Hypothalamus (tissue), 51 donors: ENCODE measurements at regions not wholly inside any gene's neighbourhood (a gene's known extent, or its start where the extent isn't known, plus 50 kb on each side); places are given as distances from the start of the nearest gene placed in this dataset.
"Not testable (repeated sequence)": the region's sequence is repeated elsewhere in the genome, so short reads cannot be mapped to it uniquely, and the experiment has no call there.

Experiments
- DNase-seq, 51 donors: peaks; one replicate each; lab custom pipeline; 2025; lab: John Stamatoyannopoulos, UW

- DNase-seq: not testable (repeated sequence)
Measured at GRCh38 chr7:17113770-17114169, 184.7 kb upstream of the AHR start.

GRCh38 chr7:17118412-17118811, 180.0 kb upstream of the AHR start:
- DNase-seq: no peak

- DNase-seq: no peak
Measured at GRCh38 chr7:17120756-17121155, 177.7 kb upstream of the AHR start.

DNA sequence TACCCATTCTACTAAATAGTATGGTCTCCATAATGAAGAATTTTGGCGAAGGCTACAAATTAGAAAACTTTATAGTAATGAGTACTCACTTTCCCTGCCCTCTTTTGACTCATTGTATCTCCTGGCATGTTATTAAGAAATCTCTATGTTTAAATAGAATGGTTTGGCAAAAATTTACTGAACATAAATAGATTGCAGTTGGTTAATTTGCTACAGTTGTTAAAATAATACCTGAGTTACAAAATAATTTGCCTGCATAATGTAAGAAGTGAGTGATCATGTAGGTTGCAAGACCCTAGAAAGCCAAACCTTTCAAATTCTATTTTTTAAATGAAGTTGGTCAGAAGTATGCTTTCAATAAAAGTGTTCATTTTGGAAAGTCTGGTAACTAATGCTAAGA, 176.8 kb upstream of the AHR start:
- DNase-seq: no peak

DNA sequence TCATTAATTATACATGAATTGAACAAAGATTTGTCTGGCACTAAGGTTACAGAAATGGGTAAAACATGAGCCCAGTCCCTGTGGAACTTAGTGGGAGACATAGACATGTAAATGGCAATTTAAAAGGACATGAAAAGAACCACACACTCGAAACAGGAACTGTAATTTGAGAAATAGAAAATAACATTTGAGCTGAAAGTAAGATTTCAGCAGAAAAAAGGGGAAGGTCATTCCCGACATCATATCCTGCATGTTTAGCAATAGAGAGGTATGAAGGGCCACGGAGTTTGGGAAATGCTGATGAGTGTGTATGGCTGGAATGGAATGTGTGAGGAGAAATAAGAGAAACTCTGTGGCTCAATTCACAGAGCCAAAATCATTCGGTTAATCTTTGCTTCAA, 175.4 kb upstream of the AHR start:
- DNase-seq: no peak

- no peak for DNase-seq
Measured at GRCh38 chr7:17126413-17127268, 171.8 kb upstream of the AHR start.

DNA sequence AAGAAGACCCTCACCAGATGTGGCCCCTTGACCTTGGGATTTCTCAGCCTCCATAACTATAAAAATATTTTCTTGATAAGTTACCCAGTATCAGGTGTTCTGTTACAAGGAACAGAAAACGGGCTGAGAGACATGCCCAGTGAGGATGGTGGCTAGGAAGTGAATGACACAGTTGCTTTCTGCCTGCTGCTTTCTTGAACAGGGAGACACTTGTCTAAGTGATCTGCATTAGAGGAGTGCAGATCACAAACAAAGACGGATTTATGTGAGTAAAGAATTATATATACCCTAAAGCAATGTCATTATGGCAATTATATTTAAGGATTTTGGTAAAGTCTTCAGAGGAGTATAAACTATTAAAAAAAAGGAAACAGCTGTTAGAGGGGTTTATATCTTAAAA, 169.2 kb upstream of the AHR start:
- no peak for DNase-seq

- no peak for DNase-seq
Measured at GRCh38 chr7:17130281-17131059, 168.0 kb upstream of the AHR start.

DNA sequence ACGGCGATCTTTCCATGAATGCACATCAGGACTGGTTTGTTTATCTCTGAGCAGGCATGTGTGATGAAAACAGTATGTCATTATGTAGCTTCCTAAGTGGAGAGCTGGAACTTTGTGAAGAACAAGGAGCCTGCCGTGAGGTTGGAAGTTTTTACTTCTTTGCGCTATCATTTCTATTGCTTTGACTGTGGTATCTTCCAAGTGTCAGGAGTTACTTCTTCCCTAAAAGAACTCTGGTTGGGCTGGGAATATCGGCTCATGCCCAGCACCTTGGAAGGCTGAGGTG, 167.4 kb upstream of the AHR start:
- no peak for DNase-seq

GRCh38 chr7:17131983-17132655, 166.3 kb upstream of the AHR start:
- no peak for DNase-seq

DNA sequence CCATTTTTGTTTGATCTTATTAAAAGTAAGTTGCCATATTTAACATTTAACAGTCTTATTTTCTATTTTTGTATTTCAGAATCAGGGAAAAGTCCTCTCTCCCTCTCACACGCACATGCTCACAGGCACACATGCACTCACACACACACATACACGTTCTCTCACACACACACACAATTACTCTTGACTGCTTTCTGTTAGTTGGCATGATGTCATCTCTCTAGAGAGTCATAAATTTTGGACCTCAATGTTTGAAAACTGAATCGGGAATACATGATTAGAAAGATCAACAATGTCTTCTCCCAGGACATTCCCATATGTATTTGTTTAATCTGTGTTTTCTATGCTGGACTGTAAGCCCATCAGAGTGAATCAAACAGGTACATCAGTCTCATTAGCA, 165.7 kb upstream of the AHR start:
- no peak for DNase-seq

DNA sequence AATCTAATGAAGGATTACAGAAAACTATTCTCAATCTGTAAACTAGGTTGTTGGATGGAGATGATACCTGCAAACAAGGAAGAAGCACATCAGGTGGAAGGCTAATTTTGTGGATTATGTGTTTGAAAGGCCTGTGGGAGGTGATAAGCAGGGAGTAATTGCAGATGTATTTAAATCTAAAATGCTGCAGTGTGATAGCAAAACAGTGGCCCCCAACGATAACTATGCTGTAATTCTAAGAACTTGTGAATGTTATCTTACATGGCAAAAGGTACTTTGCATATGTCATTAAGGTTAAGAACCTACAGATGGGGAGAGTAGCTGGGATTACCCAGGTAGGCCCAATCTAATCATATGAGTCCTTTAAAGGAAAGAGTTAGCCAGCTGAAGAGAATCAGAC, 164.5 kb upstream of the AHR start:
- no peak for DNase-seq

DNA sequence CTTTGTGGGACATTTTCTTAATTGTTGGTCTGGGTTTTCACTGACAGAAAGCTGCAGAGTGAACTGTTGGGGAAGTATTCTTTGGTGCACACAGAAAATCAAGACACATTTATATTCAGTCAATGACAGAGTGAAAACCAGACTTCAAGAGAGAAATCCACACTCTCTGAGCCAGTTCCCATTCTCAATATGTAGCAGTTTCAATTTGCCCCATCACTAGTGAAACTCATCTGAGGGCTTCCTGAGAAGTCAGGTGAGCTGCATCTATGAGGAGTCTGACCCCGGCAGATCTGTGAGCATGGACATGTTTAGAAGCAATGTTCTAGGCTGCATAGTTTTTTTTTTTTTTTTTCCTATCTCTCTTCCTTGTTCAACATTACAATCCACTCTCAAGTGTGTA, 163.7 kb upstream of the AHR start:
- DNase-seq: no peak

- no peak for DNase-seq
Measured at GRCh38 chr7:17136126-17136525, 162.3 kb upstream of the AHR start.

DNA sequence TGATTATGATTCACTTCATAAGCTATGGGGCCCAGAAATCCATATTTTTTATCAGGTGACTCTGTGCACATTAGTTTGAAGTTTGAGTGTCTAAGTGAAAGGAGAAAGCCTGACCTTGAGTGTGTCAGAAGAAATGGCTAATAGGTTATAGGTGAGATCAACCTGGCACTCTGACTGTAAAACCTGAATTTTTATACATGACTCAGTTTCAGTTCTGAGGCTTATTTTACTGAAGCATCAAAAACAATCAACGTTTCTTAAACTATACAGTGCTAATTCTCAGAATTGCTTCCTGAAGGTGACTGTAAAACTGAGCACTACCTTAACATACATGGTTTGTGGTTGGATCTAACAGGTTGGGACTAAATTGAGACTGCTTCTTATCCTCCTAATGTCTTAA, 159.4 kb upstream of the AHR start:
- no peak for DNase-seq

DNA sequence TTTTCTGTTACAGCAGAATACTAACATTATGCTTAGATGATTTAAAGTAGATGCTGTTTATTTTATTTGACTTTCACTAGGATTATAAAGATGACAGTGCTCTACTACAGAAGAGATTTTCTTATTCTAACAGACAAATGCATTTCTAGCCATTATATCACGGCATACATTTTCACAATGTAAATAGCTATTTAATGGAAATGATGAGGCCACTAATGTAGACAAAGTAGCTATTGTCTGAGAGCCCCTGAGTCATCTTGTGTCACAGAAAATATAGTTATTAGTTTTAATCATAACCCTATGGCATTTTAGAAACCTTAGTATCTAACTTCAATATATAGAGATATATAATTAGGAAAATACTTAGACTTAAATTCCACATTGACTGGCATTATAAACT, 158.0 kb upstream of the AHR start:
- no peak for DNase-seq

DNA sequence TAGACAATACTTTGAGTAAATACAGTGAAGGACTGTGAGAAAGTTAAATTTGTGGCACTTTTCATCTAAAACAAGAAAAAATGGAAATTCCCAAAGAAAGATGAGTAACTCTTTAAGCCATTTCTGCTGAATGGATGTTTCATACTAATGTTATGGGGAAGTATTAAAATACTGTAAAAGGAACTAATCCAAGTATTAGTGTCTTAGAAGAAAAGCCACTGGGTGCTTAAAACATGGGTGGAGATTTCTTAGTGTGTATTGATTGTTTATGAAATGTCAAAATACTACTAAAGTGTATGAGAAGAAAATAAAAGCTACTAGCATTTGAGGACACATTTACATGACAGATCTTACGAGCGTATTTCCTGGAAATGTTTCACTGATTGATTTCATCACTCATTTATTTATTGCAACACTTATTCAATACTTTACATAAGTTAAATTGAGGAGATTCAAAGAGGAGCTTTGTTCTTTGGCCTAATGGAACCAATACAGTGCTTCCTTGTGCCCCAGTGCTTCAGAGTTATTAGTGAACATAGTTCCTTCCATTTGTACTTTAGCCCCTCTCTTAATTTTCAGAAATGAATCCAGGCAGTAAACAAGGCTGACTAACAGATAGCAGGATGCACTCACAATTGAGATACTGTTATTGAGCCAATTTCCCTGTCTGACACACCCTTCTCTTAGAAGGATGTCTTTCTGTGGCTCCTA, 155.5 kb upstream of the AHR start:
- DNase-seq: no peak

GRCh38 chr7:17144322-17144721, 154.1 kb upstream of the AHR start:
- DNase-seq: no peak

DNA sequence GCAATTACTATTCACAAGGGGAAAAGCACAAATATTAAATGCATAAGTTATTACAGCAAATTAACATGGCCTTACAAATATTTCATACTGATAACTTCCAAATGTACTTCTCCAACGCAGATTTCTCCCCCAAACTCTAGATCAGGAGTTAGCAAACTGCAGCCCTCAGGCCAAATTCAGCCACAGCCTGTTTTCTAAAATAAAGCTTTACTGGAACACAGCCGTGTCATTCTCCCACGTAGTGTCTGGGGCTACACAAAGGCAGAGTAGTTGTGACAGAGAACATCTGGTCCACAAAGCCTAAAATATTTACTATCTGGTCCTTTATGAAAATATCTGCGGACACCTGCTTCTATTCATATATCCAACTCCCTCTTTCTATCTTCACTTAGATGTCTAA, 151.8 kb upstream of the AHR start:
- DNase-seq: no peak

DNA sequence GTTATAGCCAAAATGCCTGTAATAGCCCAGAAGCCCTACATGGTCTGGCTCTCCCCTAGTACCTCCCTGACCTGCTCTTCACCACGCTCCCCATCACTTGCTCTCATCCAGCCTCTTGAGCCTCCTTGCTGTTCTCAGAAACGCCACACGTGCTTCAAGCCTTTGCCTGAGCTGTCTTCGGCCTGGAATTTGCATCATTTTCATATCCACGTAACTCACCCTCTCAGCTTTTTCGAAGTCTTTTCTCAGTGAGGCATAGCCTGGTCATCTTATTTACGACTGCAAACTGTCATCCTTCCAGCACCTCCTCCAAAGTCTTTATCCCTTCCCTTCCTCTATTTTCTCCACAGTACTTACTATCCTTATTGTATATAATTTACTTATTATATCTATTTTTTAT, 151.0 kb upstream of the AHR start:
- DNase-seq: no peak

DNA sequence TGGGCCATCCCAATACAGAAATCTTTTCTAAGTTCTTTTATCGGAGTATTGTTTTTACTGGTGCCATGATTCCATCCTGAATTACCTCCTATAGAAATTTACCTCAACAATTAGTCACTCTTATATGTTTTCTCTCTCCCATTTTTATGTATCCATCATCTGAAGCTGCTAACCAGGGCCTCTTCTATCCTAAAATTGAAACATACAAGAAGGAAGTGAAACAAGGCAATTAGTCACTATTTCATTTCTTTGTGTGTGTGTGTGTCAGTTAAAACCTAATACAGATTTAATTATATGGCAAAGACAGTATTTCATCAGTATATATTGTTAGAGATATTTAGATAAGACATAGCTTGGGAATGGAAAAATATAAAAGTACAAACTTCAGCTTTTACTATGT, 148.4 kb upstream of the AHR start:
- DNase-seq: no peak
